ENCODE measurements at regions not wholly inside any gene's neighbourhood (a gene's known extent, or its start where the extent isn't known, plus 50 kb on each side); places are given as distances from the start of the nearest gene placed in this dataset.

DNA sequence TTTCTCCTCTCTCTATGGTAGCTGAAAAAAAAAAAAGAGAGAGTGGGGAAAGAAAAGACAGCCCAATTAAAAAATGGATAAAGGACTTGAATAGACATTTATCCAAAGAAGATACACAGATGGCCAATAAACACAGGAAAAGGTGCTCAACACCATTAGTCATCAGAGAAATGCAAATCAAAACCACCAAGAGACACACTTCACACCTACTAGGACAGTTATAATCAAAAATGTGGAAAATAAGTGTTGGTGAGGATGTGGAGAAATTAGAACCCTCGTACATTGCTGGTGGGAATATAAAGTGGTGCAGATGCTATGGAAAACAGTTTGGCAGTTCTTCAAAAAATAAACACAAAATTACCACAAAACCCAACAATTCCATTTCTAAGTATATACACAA is 172.4 kb upstream of the GRIN2B start:
- no peak for DNase-seq (ENCODE audit: insufficient read length, low spot score)
- TF ChIP-seq, protein P1, sequence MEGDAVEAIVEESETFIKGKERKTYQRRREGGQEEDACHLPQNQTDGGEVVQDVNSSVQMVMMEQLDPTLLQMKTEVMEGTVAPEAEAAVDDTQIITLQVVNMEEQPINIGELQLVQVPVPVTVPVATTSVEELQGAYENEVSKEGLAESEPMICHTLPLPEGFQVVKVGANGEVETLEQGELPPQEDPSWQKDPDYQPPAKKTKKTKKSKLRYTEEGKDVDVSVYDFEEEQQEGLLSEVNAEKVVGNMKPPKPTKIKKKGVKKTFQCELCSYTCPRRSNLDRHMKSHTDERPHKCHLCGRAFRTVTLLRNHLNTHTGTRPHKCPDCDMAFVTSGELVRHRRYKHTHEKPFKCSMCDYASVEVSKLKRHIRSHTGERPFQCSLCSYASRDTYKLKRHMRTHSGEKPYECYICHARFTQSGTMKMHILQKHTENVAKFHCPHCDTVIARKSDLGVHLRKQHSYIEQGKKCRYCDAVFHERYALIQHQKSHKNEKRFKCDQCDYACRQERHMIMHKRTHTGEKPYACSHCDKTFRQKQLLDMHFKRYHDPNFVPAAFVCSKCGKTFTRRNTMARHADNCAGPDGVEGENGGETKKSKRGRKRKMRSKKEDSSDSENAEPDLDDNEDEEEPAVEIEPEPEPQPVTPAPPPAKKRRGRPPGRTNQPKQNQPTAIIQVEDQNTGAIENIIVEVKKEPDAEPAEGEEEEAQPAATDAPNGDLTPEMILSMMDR (IDR thresholded peaks at IDR 0.05; ENCODE audit: insufficient read depth, missing control alignments): no peak
- no peak for FAIRE-seq

DNA sequence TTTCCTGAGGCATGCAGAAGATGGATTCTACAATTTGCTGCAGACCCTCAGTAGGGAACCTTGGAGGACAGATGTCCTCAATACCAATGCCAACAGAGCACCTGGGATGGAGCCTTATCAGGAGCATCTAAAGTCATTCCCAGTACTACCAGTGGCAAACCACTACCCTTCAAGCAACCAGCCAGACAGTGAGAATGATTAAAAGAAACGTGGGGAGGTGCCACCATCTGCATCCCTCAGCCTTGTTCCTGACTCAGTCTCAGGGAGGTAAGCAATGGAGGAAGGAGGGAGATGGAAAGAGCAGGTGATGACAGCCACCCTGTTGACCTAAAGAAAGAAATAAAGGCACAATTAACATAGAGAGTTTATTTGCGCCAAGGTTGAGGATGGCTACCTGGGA is 175.2 kb upstream of the GRIN2B start:
- TF ChIP-seq, protein P1 (IDR thresholded peaks at IDR 0.05; ENCODE audit: insufficient read depth, missing control alignments): no peak
- DNase-seq (ENCODE audit: insufficient read length, low spot score) (no peak), FAIRE-seq (no peak)

DNA sequence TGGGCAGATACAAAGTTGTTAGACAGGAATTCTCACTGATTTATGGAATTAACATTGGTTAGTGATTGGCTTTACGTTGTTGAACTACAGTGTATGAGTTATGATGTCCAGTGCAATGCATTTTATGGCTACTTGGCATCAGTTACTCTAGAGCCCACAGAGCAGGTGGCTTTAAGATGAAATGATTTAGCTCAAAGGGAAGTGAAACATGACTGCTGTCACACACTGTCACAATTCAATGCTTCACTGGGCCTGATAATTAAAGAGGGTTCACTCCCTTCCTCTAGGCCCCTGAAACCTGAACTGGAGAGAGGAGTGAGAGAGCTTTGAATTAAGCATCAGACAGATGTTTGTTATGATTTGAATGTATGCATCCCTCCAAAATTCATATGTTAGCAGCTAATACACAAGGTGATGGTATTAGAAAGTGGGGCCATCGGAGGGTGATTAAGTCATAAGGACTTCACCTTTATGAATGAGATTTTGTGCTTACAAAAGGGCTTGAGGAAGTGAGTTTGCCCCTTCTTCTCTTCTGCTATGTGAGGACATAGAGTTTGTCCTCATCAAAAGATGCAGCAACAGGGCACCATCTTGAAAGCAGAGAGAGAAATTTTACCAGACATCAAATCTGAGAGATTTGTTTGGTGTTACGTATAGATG is 175.8 kb upstream of the GRIN2B start:
- TF ChIP-seq, protein P1 (IDR thresholded peaks at IDR 0.05; ENCODE audit: insufficient read depth, missing control alignments): no peak
- FAIRE-seq (no peak), DNase-seq (ENCODE audit: insufficient read length, low spot score) (no peak)

DNA sequence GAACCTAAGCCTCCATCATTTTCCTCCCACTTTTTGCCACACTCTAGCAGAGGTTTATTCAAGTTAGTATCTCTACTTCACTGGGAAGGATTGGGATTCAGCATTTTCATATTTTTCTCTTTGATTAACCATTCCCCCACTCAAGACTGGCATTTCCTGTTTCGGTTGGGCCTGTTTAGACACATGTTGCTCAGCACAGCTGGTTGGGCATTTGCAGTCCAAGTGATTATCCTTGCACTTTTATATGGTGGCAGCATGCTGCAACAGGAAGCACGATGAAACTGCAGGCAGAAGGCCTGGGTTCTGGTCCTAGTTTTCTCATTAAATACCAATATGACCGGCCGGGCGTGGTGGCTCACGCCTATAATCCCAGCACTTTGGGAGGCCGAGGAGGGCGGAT is 182.9 kb upstream of the GRIN2B start:
- DNase-seq (ENCODE audit: insufficient read length, low spot score) (no peak), FAIRE-seq (no peak)
- TF ChIP-seq, protein P1 (IDR thresholded peaks at IDR 0.05; ENCODE audit: insufficient read depth, missing control alignments): no peak

DNA sequence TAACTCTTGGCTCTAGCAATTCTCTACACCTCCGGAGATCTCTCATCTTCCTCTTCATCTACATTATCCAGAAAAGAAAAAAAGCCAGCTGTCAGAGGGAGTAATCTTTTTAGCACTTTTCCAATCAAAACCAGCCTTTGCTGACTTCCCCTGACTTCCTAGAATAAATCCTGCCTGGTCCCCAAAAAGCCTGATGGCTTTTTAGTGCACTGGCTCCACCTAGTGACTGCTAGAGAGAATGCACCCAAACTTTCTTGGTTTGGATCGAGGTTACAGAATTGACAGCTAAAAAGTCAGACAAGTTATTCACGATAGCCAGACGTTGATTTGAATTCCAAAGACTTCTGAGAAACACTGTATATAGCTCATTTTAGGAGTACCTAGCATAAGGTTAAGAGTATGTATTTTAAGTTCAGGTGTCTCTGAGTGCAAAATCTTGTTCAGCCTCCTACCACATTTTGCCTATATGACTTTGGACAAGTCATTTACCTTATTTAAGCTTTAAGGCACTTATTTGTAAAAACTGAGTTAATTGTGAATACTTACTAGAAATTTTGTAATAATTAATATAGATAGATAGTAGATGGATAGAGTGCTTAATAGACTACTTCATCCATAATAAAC is 185.7 kb upstream of the GRIN2B start:
- TF ChIP-seq, protein P1 (IDR thresholded peaks at IDR 0.05; ENCODE audit: insufficient read depth, missing control alignments): peak; percentile 95
- FAIRE-seq: no peak
- peak; percentile 51 for DNase-seq (ENCODE audit: insufficient read length, low spot score)

DNA sequence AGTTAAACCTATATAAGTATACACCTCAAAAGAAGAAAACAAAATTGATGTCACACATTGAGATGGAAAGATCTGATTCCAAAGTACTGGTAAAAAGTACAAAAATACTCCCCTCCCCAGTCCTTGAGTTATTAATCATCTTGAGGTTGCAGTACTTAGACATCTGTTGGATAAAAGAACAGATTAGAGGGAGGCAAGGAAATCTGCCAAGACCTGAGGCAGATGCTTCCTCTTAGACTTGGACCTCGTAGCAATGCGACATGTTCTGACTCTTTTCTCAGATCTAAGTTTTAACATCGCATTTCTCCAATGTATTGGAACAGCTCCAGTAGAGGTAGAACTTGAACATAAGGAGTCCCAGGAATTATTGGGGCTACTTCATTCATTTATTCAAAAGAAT is 187.9 kb upstream of the GRIN2B start:
- no peak for DNase-seq (ENCODE audit: insufficient read length, low spot score)
- TF ChIP-seq, protein P1 (IDR thresholded peaks at IDR 0.05; ENCODE audit: insufficient read depth, missing control alignments): no peak
- peak; percentile 76 for FAIRE-seq

DNA sequence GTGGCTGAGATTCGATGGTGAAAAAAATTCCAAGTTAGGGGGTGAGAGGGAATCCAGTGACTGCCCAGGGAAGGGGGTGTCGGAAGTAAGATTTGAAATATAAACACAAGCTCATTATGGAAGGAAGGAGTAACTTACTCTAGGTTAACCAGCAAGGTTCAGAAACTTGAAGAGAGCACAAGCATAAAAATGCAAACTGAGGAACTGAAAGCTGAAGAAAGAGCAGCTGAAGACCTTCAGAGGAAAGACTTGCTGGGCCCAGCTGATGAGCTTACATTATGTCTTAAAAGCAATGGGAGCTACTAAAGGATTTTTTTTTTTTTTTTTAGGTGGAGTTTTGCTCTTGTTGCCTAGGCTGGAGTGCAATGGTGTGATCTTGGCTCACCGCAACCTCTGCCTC is 189.7 kb upstream of the GRIN2B start:
- FAIRE-seq: no peak
- DNase-seq (ENCODE audit: insufficient read length, low spot score): no peak
- TF ChIP-seq, protein P1 (IDR thresholded peaks at IDR 0.05; ENCODE audit: insufficient read depth, missing control alignments): no peak

Measured in D721Med (cell line).